Esophagus muscularis mucosa (tissue), 3 donors: ENCODE measurements at regions not wholly inside any gene's neighbourhood (a gene's known extent, or its start where the extent isn't known, plus 50 kb on each side); places are given as distances from the start of the nearest gene placed in this dataset.

Experiments used
- POLR2AphosphoS5 ChIP-seq, 2 donors: sonication (generic); formaldehyde crosslinking; IDR thresholded peaks; one replicate each; pipeline ENCODE4 v1.6.1; 2017; ENCODE audit warnings: antibody characterized with exemption in 2 of 2
- TF ChIP-seq, protein P1 (sequence below), 3 experiments: fragments of 200-600 bp in 2 of 3; fragments of 450-650 bp in 1 of 3; sonication (generic) in 2 of 3; IDR thresholded peaks; one replicate each; pipeline ENCODE4 v1.5.1; 2017 to 2019; ENCODE audit warnings: antibody characterized with exemption in 3 of 3, mild to moderate bottlenecking in 2 of 3, moderate library complexity in 1 of 3

DNA sequence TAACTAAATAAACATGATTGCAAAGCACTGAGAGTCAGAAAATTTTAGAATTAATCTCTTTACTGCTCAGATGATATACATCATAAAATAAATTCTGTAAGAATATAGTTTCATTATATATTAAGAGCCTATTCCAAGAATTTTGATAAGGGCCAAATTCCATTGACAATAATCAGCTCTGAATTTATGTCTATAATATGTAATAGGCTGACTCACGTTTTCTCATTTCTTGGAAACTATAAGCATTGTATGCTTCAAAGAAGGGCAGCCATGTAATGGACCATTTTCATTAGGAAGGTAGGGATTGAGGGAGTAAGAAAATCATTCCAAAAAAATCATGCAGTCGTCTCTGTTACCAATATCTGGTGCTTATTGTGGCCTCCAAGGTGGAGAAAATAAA lies 315.9 kb downstream of the ZIC4 start:
- TF ChIP-seq POLR2AphosphoS5 (IDR thresholded peaks at IDR 0.05): no peak
- TF ChIP-seq, protein P1, sequence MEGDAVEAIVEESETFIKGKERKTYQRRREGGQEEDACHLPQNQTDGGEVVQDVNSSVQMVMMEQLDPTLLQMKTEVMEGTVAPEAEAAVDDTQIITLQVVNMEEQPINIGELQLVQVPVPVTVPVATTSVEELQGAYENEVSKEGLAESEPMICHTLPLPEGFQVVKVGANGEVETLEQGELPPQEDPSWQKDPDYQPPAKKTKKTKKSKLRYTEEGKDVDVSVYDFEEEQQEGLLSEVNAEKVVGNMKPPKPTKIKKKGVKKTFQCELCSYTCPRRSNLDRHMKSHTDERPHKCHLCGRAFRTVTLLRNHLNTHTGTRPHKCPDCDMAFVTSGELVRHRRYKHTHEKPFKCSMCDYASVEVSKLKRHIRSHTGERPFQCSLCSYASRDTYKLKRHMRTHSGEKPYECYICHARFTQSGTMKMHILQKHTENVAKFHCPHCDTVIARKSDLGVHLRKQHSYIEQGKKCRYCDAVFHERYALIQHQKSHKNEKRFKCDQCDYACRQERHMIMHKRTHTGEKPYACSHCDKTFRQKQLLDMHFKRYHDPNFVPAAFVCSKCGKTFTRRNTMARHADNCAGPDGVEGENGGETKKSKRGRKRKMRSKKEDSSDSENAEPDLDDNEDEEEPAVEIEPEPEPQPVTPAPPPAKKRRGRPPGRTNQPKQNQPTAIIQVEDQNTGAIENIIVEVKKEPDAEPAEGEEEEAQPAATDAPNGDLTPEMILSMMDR (IDR thresholded peaks at IDR 0.05): no peak
